PFSK-1 (cell line): ENCODE measurements at regions not wholly inside any gene's neighbourhood (a gene's known extent, or its start where the extent isn't known, plus 50 kb on each side); places are given as distances from the start of the nearest gene placed in this dataset.

Experiments used
- FOXP2 ChIP-seq: optimal IDR thresholded peaks from 2 replicates; pipeline ENCODE3; 2011; ENCODE audit warnings: borderline replicate concordance, control low read depth, inconsistent platforms; ENCODE audit not compliant: insufficient read depth; ENCODE audit errors: extremely low read length, extremely low read depth
- POLR2AphosphoS5 ChIP-seq: IDR thresholded peaks from 2 replicates; pipeline ENCODE4 v1.6.1; 2012; ENCODE audit warnings: low read depth, mild to moderate bottlenecking, control low read depth, low read length, moderate library complexity
- REST ChIP-seq, 2 experiments: IDR thresholded peaks; 2 replicates each; pipeline versions ENCODE4 v1.6.1 to v1.8.0; 2011 to 2012; ENCODE audit warnings: low read depth in 2 of 2, low read length in 2 of 2, control low read depth in 1 of 2, inconsistent platforms in 1 of 2, mild to moderate bottlenecking in 1 of 2, moderate library complexity in 1 of 2; ENCODE audit not compliant: insufficient read depth in 1 of 2
- SIN3A ChIP-seq: IDR thresholded peaks from 2 replicates; pipeline ENCODE4 v1.6.1; 2012; ENCODE audit warnings: mild to moderate bottlenecking, low read length, moderate library complexity, borderline replicate concordance; ENCODE audit not compliant: insufficient read depth
- TAF1 ChIP-seq: IDR thresholded peaks from 2 replicates; pipeline ENCODE4 v1.6.1; 2012; ENCODE audit warnings: low read length, control low read depth, borderline replicate concordance; ENCODE audit not compliant: insufficient read depth

DNA sequence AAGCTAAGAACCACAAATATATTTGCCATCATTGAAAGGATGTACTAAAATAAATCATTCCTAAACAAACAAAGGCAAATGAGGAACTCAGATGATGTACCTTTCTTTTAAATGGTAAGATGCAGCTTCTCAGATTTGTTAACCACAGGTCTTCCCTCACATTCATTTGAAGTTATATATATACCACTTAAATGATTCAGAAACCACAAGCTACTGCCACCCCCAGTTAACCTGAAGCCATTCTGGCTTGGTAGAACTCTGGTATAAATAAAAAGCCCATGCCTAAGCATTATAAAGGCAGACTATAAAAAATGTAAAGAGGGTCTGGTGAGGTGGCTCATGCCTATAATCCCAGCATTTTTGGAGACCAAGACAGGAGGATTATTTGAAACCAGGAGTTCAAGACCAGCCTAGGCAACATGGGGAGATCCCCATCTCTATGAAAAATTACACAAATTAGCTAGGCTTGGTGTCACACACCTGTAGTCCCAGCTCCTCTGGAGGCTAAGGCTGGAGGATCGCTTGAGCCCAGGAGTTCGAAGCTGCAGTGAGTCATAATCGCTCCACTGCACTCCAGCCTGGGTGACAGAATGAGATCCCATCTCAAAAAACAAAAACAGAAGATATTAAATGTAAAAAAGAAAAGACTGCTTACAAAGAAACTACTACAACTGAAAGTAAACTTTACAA is 1185.3 kb downstream of the JRKL start:
- TF ChIP-seq REST (IDR thresholded peaks at IDR 0.05; ENCODE audit: insufficient read depth in 1 of 2, low read depth in 2 of 2, low read length in 2 of 2) = no peak
- no peak for TF ChIP-seq POLR2AphosphoS5
- no peak for TF ChIP-seq SIN3A
- no peak for TF ChIP-seq FOXP2
- TF ChIP-seq TAF1 = no peak

- TF ChIP-seq TAF1 = no peak
- TF ChIP-seq FOXP2 = no peak
Measured at GRCh38 chr11:97607291-97608000, 1217.6 kb downstream of the JRKL start.

- no peak for TF ChIP-seq POLR2AphosphoS5
- TF ChIP-seq FOXP2 = no peak
- TF ChIP-seq SIN3A = no peak
- no peak for TF ChIP-seq REST (IDR thresholded peaks at IDR 0.05; ENCODE audit: insufficient read depth in 1 of 2, low read depth in 2 of 2, low read length in 2 of 2)
- TF ChIP-seq TAF1 = no peak
Measured at GRCh38 chr11:97610000-97610399, 1220.2 kb downstream of the JRKL start.

GRCh38 chr11:97610854-97611253 is 1221.0 kb downstream of the JRKL start:
- no peak for TF ChIP-seq REST (IDR thresholded peaks at IDR 0.05; ENCODE audit: insufficient read depth in 1 of 2, low read depth in 2 of 2, low read length in 2 of 2)
- no peak for TF ChIP-seq FOXP2
- TF ChIP-seq SIN3A = no peak
- no peak for TF ChIP-seq POLR2AphosphoS5
- TF ChIP-seq TAF1 = no peak

DNA sequence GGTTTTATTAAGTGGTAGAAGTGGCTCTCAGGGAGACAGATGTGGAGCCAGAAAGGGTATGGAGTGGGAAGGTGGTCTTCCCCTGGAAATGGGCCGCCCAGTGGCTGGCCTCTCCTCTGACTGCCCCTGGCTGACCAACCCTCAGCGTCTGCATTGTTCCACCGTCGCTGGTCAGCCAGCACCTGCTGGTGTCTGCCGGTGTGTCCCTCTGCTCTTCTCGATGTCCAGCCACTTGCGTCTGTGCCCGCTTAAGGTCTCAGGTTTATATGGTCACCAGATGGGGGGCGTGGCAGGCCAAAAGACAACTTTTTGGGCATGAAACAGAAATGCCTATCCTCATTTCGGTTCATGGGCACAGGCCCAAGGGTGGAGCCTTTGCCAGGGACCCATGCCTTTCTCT is 1221.5 kb downstream of the JRKL start:
- TF ChIP-seq SIN3A (no peak), TAF1 (no peak), FOXP2 (no peak)

GRCh38 chr11:97614606-97615005 is 1224.8 kb downstream of the JRKL start:
- TF ChIP-seq FOXP2 (no peak), TAF1 (no peak), SIN3A (no peak), REST (IDR thresholded peaks at IDR 0.05; ENCODE audit: insufficient read depth in 1 of 2, low read depth in 2 of 2, low read length in 2 of 2) (no peak), POLR2AphosphoS5 (no peak)
